ENCODE measurements at regions not wholly inside any gene's neighbourhood (a gene's known extent, or its start where the extent isn't known, plus 50 kb on each side); places are given as distances from the start of the nearest gene placed in this dataset.
"Not testable (repeated sequence)": the region's sequence is repeated elsewhere in the genome, so short reads cannot be mapped to it uniquely, and the experiment has no call there.

DNA sequence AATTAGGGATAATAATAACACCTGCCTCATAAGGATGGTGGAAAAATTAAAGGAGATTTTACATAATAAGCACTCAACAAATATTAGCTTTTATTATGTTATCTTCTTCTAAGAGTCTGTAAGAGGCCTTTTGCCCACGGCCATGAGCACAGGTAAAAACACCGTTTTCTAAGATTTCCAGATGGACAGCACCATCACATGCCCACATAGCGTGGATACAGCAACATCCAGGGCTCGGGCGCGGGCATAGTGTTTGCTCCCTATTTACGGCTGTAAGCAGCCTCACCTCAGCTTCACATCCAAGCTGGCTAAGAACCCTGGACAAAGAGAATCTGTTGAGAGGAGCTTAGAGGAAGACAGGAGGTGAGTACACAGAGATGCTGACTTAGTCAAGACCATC lies 216.4 kb upstream of the IRF2BP2 start:
- no peaks in the 10 kb centered on the region for H3K9me3 ChIP-seq
- no peaks in the 10 kb centered on the region for H3K36me3 ChIP-seq
- H3K4me1 ChIP-seq: peaks cover 0 to 14% (median 0%) of the 10 kb centered on the region in 3 donors
- H3K4me3 ChIP-seq: no peak overlapping the region
- WGBS, 2 donors (ENCODE audit: low coverage in 1 of 2): 83 to 93% methylated on average over 2 to 7 of the region's 7 CpGs
- H3K27me3 ChIP-seq: no peaks in the 10 kb centered on the region
- TF ChIP-seq POLR2AphosphoS5 (IDR thresholded peaks at IDR 0.05) (no peak), POLR2A (IDR thresholded peaks at IDR 0.05) (no peak)
- no peak overlapping the region for H3K27ac ChIP-seq
- ATAC-seq: no peak

DNA sequence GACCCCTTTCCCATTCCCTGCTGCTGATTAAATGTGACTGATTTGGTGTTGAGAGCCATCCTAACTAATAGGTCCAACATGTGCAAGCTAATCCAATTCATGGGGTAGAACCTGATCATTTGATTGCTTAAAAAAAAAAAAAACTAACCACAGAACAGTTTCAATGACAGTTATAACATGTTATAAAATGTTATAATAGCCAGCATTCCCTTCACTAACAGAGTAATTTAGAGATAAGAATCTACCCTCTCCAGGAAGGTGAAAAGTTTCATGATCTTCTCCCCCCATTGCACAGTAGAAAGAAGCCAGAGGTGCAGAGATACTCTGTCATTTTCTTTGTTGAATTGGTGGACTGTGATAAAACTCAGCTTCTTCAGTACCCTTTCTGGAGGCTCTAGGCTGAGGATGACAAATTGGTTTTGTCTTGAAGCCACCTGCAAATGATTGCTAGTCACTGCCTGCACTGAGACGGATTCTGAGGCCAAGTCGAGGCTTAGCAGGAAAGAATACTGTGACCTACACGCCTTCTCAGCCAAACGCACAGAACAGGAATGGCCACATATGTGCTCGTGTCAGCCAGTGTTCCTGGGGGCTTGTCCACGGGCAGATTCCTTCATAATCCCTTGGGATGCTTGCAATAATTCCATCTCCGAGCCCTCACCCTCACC lies 215.7 kb upstream of the IRF2BP2 start:
- no peak for ATAC-seq
- H3K9me3 ChIP-seq: no peaks in the 10 kb centered on the region

DNA sequence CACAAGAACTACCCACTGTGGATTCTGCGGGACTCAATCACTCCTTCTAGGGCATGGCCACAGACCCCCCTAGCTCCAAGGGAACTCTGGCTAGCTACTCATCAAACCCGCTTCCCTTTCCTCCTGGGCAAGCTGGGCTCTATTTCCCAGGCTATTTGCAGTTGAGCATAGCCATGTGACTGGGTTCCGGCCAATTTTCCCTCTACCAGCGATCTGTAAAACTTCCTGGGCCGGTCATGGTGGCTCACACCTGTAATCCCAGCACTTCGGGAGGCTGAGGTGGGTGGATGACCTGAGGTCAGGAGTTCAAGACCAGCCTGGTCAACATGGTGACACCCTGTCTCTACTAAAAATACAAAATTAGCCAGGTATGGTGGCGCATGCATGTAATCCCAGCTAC lies 214.9 kb upstream of the IRF2BP2 start:
- not testable (repeated sequence) for H3K4me3 ChIP-seq, ATAC-seq, H3K36me3 ChIP-seq, H3K9me3 ChIP-seq, H3K27ac ChIP-seq, H3K27me3 ChIP-seq
- H3K4me1 ChIP-seq: peaks cover 0 to 14% (median 0%) of the 10 kb centered on the region in 3 donors
- WGBS, 2 donors (ENCODE audit: low coverage in 1 of 2): 80 to 100% methylated on average over 1 to 5 of the region's 7 CpGs

More for the DNA sequence above, 215.7 kb upstream of the IRF2BP2 start:
- TF ChIP-seq POLR2A (IDR thresholded peaks at IDR 0.05): no peak
- no peak for TF ChIP-seq POLR2AphosphoS5 (IDR thresholded peaks at IDR 0.05)
- no peak for TF ChIP-seq EP300 (IDR thresholded peaks at IDR 0.05)
- TF ChIP-seq, protein P1, sequence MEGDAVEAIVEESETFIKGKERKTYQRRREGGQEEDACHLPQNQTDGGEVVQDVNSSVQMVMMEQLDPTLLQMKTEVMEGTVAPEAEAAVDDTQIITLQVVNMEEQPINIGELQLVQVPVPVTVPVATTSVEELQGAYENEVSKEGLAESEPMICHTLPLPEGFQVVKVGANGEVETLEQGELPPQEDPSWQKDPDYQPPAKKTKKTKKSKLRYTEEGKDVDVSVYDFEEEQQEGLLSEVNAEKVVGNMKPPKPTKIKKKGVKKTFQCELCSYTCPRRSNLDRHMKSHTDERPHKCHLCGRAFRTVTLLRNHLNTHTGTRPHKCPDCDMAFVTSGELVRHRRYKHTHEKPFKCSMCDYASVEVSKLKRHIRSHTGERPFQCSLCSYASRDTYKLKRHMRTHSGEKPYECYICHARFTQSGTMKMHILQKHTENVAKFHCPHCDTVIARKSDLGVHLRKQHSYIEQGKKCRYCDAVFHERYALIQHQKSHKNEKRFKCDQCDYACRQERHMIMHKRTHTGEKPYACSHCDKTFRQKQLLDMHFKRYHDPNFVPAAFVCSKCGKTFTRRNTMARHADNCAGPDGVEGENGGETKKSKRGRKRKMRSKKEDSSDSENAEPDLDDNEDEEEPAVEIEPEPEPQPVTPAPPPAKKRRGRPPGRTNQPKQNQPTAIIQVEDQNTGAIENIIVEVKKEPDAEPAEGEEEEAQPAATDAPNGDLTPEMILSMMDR (IDR thresholded peaks at IDR 0.05): no peak
- Histone ChIP-seq H3K4me3 (no peak overlapping the region), H3K4me1 (peaks cover 0 to 14% (median 0%) of the 10 kb centered on the region in 3 donors), H3K36me3 (no peaks in the 10 kb centered on the region), H3K27ac (no peak overlapping the region), H3K27me3 (no peaks in the 10 kb centered on the region)
- 73 to 85% methylated on average over 5 to 6 of the region's 7 CpGs for WGBS, 2 donors (ENCODE audit: low coverage in 1 of 2)

DNA sequence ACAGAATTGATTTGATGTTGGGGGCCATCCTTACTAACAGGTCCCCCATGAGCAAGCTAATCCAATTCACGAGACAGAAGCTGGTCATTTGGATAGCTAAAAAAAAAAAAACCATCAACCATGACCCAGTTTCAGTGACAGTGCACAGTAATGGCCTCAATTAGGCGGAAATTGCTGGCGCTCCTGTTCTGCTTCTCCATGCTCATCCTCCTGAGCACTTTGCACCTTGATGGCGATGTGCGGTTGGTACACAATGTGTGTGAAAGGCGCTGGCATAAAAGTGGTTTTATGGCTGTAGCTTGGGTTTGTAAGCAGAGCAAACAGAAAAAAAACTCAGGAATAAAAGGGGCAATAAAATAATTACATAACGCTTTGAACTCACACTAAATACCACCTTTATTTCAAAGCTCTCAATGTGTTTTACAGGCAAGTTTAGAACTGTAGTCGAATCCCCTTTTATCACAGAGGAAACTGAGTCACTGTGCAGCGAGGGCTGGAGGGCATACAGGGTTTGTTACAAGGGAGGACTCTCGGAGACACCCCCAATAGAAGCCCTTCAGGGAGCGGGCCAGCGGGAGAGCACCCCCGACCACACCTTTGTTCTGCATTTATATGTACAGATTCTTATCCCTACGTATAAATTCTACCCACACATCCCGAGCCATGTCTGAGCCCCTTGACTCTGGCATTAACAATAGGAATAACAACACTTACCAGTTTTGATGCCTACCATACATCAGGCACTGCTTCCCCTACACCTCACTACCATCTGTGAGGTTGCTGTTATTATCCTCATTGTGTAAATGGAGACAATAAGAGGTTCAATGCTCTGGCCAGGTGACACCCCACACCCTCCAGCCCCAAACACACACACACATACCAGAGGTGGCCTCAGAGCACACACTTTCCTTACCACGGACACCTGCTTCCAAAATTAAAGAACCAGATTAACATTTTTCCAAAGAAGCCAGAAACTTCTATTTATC lies 213.5 kb upstream of the IRF2BP2 start:
- H3K36me3 ChIP-seq: no peaks in the 10 kb centered on the region
- no peaks in the 10 kb centered on the region for H3K27me3 ChIP-seq
- H3K9me3 ChIP-seq: no peaks in the 10 kb centered on the region
- TF ChIP-seq, protein P1 (IDR thresholded peaks at IDR 0.05): no peak
- TF ChIP-seq POLR2AphosphoS5 (IDR thresholded peaks at IDR 0.05) (no peak), EP300 (IDR thresholded peaks at IDR 0.05) (no peak), POLR2A (IDR thresholded peaks at IDR 0.05) (no peak)
- no peak overlapping the region for H3K27ac ChIP-seq
- 86 to 93% methylated on average over 13 to 16 of the region's 16 CpGs for WGBS, 2 donors (ENCODE audit: low coverage in 1 of 2)
- no peak overlapping the region for H3K4me3 ChIP-seq
- H3K4me1 ChIP-seq: peaks cover 0 to 14% (median 0%) of the 10 kb centered on the region in 3 donors
- no peak for ATAC-seq

DNA sequence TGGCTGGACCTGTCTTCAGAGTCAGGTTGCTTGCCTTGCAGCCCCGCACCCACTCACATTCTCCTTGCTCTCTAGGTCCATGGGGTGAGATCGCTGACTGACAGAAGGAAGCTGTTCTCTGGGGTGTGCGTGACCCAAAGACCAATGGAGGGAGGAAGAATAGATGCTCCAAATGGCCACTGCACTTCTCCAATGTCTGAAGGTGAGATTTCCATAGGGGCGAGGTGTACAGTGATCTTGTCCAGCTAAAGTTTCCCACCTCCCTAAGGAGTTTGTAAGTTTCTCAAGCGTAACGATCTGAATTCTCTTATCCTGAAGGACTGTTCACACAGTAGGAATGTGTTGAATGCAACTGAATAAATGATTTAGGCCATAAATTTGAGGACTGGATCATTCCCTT lies 211.9 kb upstream of the IRF2BP2 start:
- no peak overlapping the region for H3K4me3 ChIP-seq
- no peak for TF ChIP-seq POLR2AphosphoS5 (IDR thresholded peaks at IDR 0.05)
- TF ChIP-seq, protein P1 (IDR thresholded peaks at IDR 0.05): no peak
- no peak for ATAC-seq
- no peak overlapping the region for H3K27ac ChIP-seq
- no peaks in the 10 kb centered on the region for H3K36me3 ChIP-seq
- 100% methylated on average over 2 to 3 of the region's 6 CpGs for WGBS, 2 donors (ENCODE audit: low coverage in 1 of 2)
- H3K27me3 ChIP-seq: no peaks in the 10 kb centered on the region
- peaks cover 4 to 12% (median 4%) of the 10 kb centered on the region in 3 donors for H3K4me1 ChIP-seq
- no peaks in the 10 kb centered on the region for H3K9me3 ChIP-seq
